Body of pancreas (tissue), 4 donors: ENCODE measurements at regions not wholly inside any gene's neighbourhood (a gene's known extent, or its start where the extent isn't known, plus 50 kb on each side); places are given as distances from the start of the nearest gene placed in this dataset.

Experiments
- POLR2A ChIP-seq, 3 donors: fragments of 450-650 bp; IDR thresholded peaks; one replicate each; pipeline ENCODE4 v1.6.1; 2016; ENCODE audit warnings: antibody characterized with exemption in 3 of 3, mild to moderate bottlenecking in 2 of 3
- TF ChIP-seq, protein P1 (sequence below), 7 experiments: fragments of 450-650 bp in 4 of 7; fragments of 200-600 bp in 3 of 7; sonication (generic) in 3 of 7; IDR thresholded peaks; one replicate each; pipeline ENCODE4 v1.5.1; 2016 to 2019; ENCODE audit warnings: antibody characterized with exemption in 7 of 7

GRCh38 chr9:13382595-13382994 is 103.1 kb upstream of the MPDZ start:
- TF ChIP-seq, protein P1, sequence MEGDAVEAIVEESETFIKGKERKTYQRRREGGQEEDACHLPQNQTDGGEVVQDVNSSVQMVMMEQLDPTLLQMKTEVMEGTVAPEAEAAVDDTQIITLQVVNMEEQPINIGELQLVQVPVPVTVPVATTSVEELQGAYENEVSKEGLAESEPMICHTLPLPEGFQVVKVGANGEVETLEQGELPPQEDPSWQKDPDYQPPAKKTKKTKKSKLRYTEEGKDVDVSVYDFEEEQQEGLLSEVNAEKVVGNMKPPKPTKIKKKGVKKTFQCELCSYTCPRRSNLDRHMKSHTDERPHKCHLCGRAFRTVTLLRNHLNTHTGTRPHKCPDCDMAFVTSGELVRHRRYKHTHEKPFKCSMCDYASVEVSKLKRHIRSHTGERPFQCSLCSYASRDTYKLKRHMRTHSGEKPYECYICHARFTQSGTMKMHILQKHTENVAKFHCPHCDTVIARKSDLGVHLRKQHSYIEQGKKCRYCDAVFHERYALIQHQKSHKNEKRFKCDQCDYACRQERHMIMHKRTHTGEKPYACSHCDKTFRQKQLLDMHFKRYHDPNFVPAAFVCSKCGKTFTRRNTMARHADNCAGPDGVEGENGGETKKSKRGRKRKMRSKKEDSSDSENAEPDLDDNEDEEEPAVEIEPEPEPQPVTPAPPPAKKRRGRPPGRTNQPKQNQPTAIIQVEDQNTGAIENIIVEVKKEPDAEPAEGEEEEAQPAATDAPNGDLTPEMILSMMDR (IDR thresholded peaks at IDR 0.05): no peak
- TF ChIP-seq POLR2A (IDR thresholded peaks at IDR 0.05): no peak
